Peyer's patch (tissue), 4 donors: ENCODE measurements at regions not wholly inside any gene's neighbourhood (a gene's known extent, or its start where the extent isn't known, plus 50 kb on each side); places are given as distances from the start of the nearest gene placed in this dataset.

Source experiments
- CTCF ChIP-seq, 6 experiments: fragments of 450-650 bp in 4 of 6; fragments of 200-600 bp in 2 of 6; sonication (generic) in 1 of 6; IDR thresholded peaks; one replicate each; pipeline ENCODE4 v1.5.1; 2017 to 2019; ENCODE audit warnings: antibody characterized with exemption in 6 of 6, mild to moderate bottlenecking in 3 of 6, moderate library complexity in 1 of 6
- POLR2A ChIP-seq, 2 donors: fragments of 450-650 bp; IDR thresholded peaks; one replicate each; pipeline ENCODE4 v1.5.1; 2017; ENCODE audit warnings: antibody characterized with exemption in 2 of 2, mild to moderate bottlenecking in 2 of 2, moderate library complexity in 2 of 2

DNA sequence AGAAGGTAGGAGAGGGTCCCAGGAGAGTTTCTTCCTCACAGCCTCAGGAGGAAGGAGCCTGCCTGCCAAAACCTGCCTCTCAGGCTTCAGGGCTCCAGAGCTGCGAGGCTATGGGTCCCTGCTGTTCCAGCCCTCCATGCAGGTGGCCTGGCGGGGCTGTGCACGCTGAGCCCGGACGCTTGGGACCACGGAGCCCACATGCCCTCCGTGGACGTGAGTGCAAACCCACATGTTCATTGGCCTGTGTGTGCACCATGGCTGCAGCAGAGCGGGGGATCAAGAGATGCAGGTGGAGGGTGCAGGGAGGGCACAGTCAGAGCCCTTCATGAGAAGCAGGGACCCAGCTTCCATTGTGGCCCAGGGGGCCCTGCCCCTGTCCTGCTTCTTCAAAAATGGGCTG lies 287.3 kb downstream of the IRX2 start:
- TF ChIP-seq CTCF (IDR thresholded peaks at IDR 0.05) (no peak), POLR2A (IDR thresholded peaks at IDR 0.05) (no peak)
